Prostate gland (tissue), 2 donors: ENCODE measurements at regions not wholly inside any gene's neighbourhood (a gene's known extent, or its start where the extent isn't known, plus 50 kb on each side); places are given as distances from the start of the nearest gene placed in this dataset.

ENCODE experiments used
- DNase-seq: peaks from one replicate; pipeline ENCODE4 v3.0.0-alpha.2; 2019; ENCODE audit warnings: low spot score
- H3K27ac ChIP-seq, 2 donors: fragments of 200-600 bp; sonication (generic); 2 replicates each; pipeline ENCODE4 v1.5.1; 2017 to 2019
- H3K27me3 ChIP-seq: fragments of 200-600 bp; sonication (generic); replicated peaks from 2 replicates; pipeline ENCODE4 v1.5.1; 2019; ENCODE audit not compliant: insufficient read depth
- H3K36me3 ChIP-seq, 2 donors: fragments of 200-600 bp; sonication (generic); 1 replicate in 1 of 2; 2 replicates in 1 of 2; pipeline versions ENCODE4 v1.5.1 to v1.8.1; 2017 to 2019
- H3K4me1 ChIP-seq: fragments of 200-600 bp; sonication (generic); replicated peaks from 2 replicates; pipeline ENCODE4 v1.5.1; 2019
- H3K4me3 ChIP-seq, 2 donors: fragments of 200-600 bp; sonication (generic); 2 replicates each; pipeline ENCODE4 v1.5.1; 2017 to 2019
- H3K9me3 ChIP-seq: fragments of 200-600 bp; sonication (generic); 2 replicates; pipeline ENCODE4 v1.5.1; 2017
- POLR2A ChIP-seq: fragments of 450-650 bp; IDR thresholded peaks from one replicate; pipeline ENCODE4 v1.6.1; 2016; ENCODE audit warnings: antibody characterized with exemption, mild to moderate bottlenecking
- POLR2AphosphoS5 ChIP-seq: sonication (generic); formaldehyde crosslinking; IDR thresholded peaks from one replicate; pipeline ENCODE4 v1.6.1; 2017; ENCODE audit warnings: antibody characterized with exemption
- WGBS: methylation state at CpG from one replicate; pipeline ENCODE4 v1.1.5; 2018; 5-methylcytosine and 5-hydroxymethylcytosine counted together
- intact Hi-C: fragments of 100-400 bp; cut with DNase I; formaldehyde crosslinking; loops from one replicate; pipeline ENCODE4 v1.14.2; 2022
- small RNA-seq, 2 donors: library from RNA; depleted of rRNA; stranded (forward); fragments of <200 nt; gene quantifications; one replicate each; pipeline ENCODE3, GENCODE V24; 2016
- TF ChIP-seq, protein P1 (sequence below), 4 experiments: fragments of 200-600 bp in 2 of 4; fragments of 450-650 bp in 2 of 4; sonication (generic) in 2 of 4; IDR thresholded peaks; 1 replicate in 3 of 4; 2 replicates in 1 of 4; pipeline ENCODE4 v1.5.1; 2016 to 2019; ENCODE audit warnings: antibody characterized with exemption in 4 of 4, mild to moderate bottlenecking in 2 of 4, moderate library complexity in 2 of 4

DNA sequence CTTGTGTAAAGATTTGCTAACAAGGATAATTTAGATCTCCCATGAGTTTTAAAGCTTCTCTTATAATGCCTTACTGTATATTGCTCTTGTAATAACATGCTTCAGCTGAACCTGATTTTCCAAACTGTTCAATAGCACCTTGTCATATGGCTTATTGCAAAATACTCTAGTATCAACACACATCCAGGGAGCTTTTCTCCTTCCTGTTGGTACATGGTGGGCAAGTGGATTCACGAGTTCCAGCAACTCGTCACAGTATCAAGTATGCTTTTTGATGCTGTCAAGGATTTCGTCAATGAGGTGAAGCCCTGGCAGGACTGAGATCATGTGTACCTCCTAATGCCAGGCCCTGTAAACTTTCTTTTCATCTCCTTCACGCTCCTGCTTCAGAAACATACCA lies 59.5 kb upstream of the ITPRID2 start:
- H3K27me3 ChIP-seq = no peaks in the 10 kb centered on the region
- H3K27ac ChIP-seq = no peak overlapping the region
- H3K4me1 ChIP-seq = no peaks in the 10 kb centered on the region
- intact Hi-C loops = no loop called here
- WGBS = 79% methylated on average over 4 of the region's 4 CpGs
- no peaks in the 10 kb centered on the region for H3K36me3 ChIP-seq
- no peak for DNase-seq
- no peak overlapping the region for H3K4me3 ChIP-seq
- H3K9me3 ChIP-seq = no peaks in the 10 kb centered on the region
- no peak for TF ChIP-seq POLR2A
- TF ChIP-seq POLR2AphosphoS5 = no peak
- TF ChIP-seq, protein P1, sequence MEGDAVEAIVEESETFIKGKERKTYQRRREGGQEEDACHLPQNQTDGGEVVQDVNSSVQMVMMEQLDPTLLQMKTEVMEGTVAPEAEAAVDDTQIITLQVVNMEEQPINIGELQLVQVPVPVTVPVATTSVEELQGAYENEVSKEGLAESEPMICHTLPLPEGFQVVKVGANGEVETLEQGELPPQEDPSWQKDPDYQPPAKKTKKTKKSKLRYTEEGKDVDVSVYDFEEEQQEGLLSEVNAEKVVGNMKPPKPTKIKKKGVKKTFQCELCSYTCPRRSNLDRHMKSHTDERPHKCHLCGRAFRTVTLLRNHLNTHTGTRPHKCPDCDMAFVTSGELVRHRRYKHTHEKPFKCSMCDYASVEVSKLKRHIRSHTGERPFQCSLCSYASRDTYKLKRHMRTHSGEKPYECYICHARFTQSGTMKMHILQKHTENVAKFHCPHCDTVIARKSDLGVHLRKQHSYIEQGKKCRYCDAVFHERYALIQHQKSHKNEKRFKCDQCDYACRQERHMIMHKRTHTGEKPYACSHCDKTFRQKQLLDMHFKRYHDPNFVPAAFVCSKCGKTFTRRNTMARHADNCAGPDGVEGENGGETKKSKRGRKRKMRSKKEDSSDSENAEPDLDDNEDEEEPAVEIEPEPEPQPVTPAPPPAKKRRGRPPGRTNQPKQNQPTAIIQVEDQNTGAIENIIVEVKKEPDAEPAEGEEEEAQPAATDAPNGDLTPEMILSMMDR (IDR thresholded peaks at IDR 0.05) = no peak

DNA sequence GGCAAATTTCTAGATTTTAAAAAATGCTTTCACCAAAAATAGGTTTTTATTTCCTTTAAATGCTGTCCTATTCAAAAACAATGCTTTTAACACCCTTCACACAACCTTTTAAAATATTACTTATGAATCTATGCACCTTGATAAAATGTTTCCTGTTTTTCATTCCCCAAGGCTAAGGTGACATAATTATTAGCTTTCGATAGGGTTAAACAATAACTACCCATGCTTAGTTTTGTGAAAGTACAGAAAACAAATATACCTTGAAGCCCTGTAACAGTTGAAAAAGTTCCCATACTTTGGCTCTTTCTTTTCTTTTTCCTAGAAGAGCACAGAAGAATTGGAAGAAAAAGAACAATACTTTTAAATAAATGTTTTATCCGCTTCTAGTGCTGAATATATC lies 54.9 kb upstream of the ITPRID2 start:
- WGBS = 92% methylated on average over 2 of the region's 2 CpGs
- Histone ChIP-seq H3K4me1 (no peaks in the 10 kb centered on the region), H3K4me3 (no peak overlapping the region), H3K27me3 (no peaks in the 10 kb centered on the region), H3K36me3 (no peaks in the 10 kb centered on the region), H3K27ac (no peak overlapping the region), H3K9me3 (no peaks in the 10 kb centered on the region)
- intact Hi-C loops = no loop called here
- TF ChIP-seq POLR2AphosphoS5 (no peak), POLR2A (no peak)
- TF ChIP-seq, protein P1 (IDR thresholded peaks at IDR 0.05) = no peak
- DNase-seq = no peak

DNA sequence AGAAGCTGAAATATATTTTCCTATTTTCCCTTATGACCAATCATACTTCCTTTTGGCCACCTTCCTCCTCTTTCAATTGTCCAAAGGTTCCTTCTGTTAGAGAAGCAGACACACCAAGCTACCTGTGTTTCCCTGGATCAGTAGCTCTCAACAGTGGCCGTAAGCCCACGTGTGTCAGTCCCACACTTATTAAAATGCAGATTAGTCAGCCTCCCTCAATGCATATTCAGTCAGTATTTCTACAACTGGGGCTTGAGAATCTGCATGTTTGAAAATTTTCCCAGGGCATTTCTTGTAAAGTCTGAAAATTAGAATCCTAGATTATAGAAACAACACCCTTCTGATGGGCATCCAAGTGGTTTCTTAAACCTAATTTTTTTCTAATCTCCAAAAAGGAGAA lies 54.0 kb upstream of the ITPRID2 start:
- H3K36me3 ChIP-seq = no peaks in the 10 kb centered on the region
- WGBS = 82% methylated on average over 2 of the region's 2 CpGs
- no peak overlapping the region for H3K4me3 ChIP-seq
- H3K27me3 ChIP-seq = no peaks in the 10 kb centered on the region
- intact Hi-C loops = no loop called here
- TF ChIP-seq POLR2A = no peak
- TF ChIP-seq, protein P1 (IDR thresholded peaks at IDR 0.05) = no peak
- no peak for TF ChIP-seq POLR2AphosphoS5
- no peak for DNase-seq
- H3K4me1 ChIP-seq = no peaks in the 10 kb centered on the region
- H3K9me3 ChIP-seq = no peaks in the 10 kb centered on the region
- H3K27ac ChIP-seq = no peak overlapping the region

DNA sequence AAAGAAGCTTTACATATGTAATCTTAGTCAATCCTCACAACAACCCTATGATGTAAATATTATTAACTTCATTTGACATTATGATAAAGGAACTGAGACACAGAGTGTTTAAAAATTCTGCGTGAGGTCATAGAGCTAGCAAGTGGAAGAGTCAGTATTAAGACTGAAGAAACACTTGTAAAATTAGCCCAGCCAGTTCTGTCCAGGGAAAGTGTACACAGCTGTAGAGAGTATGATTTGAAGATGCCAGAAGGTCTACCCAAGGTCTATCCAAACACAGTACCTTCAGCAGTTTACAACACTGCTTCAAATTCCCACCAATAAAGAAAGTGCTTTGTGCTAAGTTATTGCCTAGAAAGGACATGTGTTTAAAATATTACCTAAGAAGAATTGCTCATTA lies 51.7 kb upstream of the ITPRID2 start:
- 55% methylated on average over 1 of the region's 1 CpG for WGBS
- no peaks in the 10 kb centered on the region for H3K4me1 ChIP-seq
- H3K27me3 ChIP-seq = no peaks in the 10 kb centered on the region
- TF ChIP-seq, protein P1 (IDR thresholded peaks at IDR 0.05) = no peak
- no peak for TF ChIP-seq POLR2A
- TF ChIP-seq POLR2AphosphoS5 = no peak
- no peak overlapping the region for H3K4me3 ChIP-seq
- H3K9me3 ChIP-seq = no peaks in the 10 kb centered on the region
- no peaks in the 10 kb centered on the region for H3K36me3 ChIP-seq
- intact Hi-C loops = no loop called here
- no peak overlapping the region for H3K27ac ChIP-seq
- DNase-seq = no peak

GRCh38 chr2:181841079-181841478 lies 50.5 kb upstream of the ITPRID2 start:
- DNase-seq = no peak
- intact Hi-C loops = no loop called here
- 32% methylated on average over 2 of the region's 2 CpGs for WGBS
- no peak overlapping the region for H3K27ac ChIP-seq
- H3K27me3 ChIP-seq = no peaks in the 10 kb centered on the region
- no peaks in the 10 kb centered on the region for H3K36me3 ChIP-seq
- H3K4me3 ChIP-seq = no peak overlapping the region
- H3K9me3 ChIP-seq = no peaks in the 10 kb centered on the region
- H3K4me1 ChIP-seq = no peaks in the 10 kb centered on the region
- TF ChIP-seq POLR2A (no peak), POLR2AphosphoS5 (no peak)
- TF ChIP-seq, protein P1 (IDR thresholded peaks at IDR 0.05) = no peak

Small RNAs in the stretch of these regions (small RNA-seq; reads per million reads assigned to genes)
- 0 reads per million in 2 donors for gene RNU6ATAC19P
